Mucosa of descending colon (tissue), 3 donors: ENCODE measurements at regions not wholly inside any gene's neighbourhood (a gene's known extent, or its start where the extent isn't known, plus 50 kb on each side); places are given as distances from the start of the nearest gene placed in this dataset.
"Not testable (repeated sequence)": the region's sequence is repeated elsewhere in the genome, so short reads cannot be mapped to it uniquely, and the experiment has no call there.

Experiments used
- ATAC-seq: fragments of 200-7000 bp; cut with Tn5 transposase; one replicate; pipeline ENCODE4 v1.9.1; 2020; ENCODE audit warnings: mild to moderate bottlenecking, moderate library complexity
- DNase-seq, 3 donors: peaks; one replicate each; pipeline ENCODE4 v3.0.0-alpha.2; 2020
- H3K36me3 ChIP-seq: fragments of 200-600 bp; one replicate; pipeline ENCODE4 v1.8.0; 2021; ENCODE audit warnings: low read depth, mild to moderate bottlenecking
- H3K4me1 ChIP-seq: fragments of 200-600 bp; one replicate; pipeline ENCODE4 v1.8.0; 2021; ENCODE audit warnings: low read depth, mild to moderate bottlenecking
- H3K4me3 ChIP-seq: fragments of 200-600 bp; one replicate; pipeline ENCODE4 v1.8.0; 2021; ENCODE audit warnings: mild to moderate bottlenecking
- H3K9me3 ChIP-seq: fragments of 200-600 bp; one replicate; pipeline ENCODE4 v1.8.0; 2021; ENCODE audit warnings: mild to moderate bottlenecking
- intact Hi-C, 2 donors: fragments of 100-400 bp; cut with DNase I in 1 of 2; cut with micrococcal nuclease in 1 of 2; formaldehyde crosslinking; loops; one replicate each; pipeline versions ENCODE4 v1.11.0 to v1.11.1; 2022; cut with DNase I, micrococcal nuclease
- TF ChIP-seq, protein P1 (sequence below): fragments of 200-600 bp; IDR thresholded peaks from one replicate; pipeline ENCODE4 v1.8.0; 2022; ENCODE audit warnings: antibody characterized with exemption, mild to moderate bottlenecking
- donor health status: DM: no; HTN: no; CAD: no; lungs with moderate emphysema.
- donor health status: DM: no; HTN: no; CAD: no.
- donor health status: DM: no; HTN: yes; CAD: no.

DNA sequence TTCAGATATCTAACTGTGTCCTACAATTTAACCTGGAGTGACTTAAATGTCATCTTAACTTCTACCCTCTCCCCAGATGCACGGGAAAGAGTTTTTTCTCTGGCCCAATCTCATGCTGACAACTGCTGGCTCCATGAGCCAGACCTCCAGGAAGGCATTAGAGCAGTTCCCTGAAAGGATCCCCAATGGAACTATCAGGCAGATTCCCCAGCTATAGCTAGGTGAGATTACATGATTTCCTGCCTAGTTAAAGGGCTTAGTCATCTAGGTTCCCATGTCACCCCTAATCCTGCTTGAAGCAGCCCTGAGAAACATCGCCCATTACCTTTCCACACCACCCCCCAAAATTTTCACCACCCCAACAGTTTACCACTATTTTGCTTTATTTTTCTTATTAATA lies 373.5 kb upstream of the TRPC7 start:
- H3K4me1 ChIP-seq, result no peaks in the 10 kb centered on the region
- TF ChIP-seq, protein P1, sequence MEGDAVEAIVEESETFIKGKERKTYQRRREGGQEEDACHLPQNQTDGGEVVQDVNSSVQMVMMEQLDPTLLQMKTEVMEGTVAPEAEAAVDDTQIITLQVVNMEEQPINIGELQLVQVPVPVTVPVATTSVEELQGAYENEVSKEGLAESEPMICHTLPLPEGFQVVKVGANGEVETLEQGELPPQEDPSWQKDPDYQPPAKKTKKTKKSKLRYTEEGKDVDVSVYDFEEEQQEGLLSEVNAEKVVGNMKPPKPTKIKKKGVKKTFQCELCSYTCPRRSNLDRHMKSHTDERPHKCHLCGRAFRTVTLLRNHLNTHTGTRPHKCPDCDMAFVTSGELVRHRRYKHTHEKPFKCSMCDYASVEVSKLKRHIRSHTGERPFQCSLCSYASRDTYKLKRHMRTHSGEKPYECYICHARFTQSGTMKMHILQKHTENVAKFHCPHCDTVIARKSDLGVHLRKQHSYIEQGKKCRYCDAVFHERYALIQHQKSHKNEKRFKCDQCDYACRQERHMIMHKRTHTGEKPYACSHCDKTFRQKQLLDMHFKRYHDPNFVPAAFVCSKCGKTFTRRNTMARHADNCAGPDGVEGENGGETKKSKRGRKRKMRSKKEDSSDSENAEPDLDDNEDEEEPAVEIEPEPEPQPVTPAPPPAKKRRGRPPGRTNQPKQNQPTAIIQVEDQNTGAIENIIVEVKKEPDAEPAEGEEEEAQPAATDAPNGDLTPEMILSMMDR, result no peak
- intact Hi-C loops, result no loop called here
- DNase-seq (no peak), ATAC-seq (no peak)
- H3K36me3 ChIP-seq, result no peaks in the 10 kb centered on the region
- H3K4me3 ChIP-seq, result no peak overlapping the region
- peaks cover 8% of the 10 kb centered on the region for H3K9me3 ChIP-seq

DNA sequence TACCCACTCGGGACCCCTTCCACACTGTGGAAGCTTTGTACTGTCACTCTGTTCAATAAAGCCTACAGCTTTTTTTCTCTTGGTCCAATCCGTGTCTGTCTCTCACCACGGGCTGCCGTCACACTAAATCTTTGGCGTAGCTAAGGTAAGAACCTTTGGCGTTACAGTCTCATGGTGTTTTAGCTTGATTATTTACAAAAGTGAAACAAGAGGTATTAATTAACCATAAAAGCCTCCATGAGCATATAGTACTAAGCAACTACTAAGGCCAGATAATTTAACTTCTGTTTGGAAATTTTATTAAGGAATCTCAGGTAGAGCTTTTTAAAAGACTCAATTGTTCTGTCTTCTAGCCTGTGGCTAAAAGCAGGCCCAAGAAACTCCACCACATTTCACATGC lies 370.7 kb upstream of the TRPC7 start:
- no peak overlapping the region for H3K4me3 ChIP-seq
- no peaks in the 10 kb centered on the region for H3K9me3 ChIP-seq
- intact Hi-C loops, result no loop called here
- no peak for ATAC-seq
- H3K4me1 ChIP-seq, result no peaks in the 10 kb centered on the region
- H3K36me3 ChIP-seq, result no peaks in the 10 kb centered on the region
- DNase-seq, result no peak
- TF ChIP-seq, protein P1, result no peak

DNA sequence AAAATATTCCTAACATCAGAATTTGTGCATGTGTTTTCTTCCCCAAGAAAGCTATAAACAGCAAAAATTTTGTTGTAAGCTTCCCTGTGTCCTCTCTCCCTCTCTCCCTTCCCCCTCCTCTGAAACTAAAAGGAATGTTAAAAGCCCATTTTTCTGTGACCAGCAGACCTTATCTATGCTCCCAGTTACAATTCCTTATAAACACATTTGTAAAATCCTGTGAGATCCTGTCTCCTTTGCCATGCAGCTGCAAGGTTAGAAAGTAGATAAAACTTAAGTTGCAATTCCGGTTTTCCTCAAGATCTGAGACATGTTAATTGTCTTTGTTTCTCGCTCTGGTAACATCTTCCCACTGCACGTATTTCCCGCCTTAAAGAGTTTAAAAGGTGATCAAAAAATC lies 370.3 kb upstream of the TRPC7 start:
- DNase-seq, H3K36me3 ChIP-seq, H3K4me3 ChIP-seq, ATAC-seq, H3K4me1 ChIP-seq, intact Hi-C loops, H3K9me3 ChIP-seq: not testable (repeated sequence)

DNA sequence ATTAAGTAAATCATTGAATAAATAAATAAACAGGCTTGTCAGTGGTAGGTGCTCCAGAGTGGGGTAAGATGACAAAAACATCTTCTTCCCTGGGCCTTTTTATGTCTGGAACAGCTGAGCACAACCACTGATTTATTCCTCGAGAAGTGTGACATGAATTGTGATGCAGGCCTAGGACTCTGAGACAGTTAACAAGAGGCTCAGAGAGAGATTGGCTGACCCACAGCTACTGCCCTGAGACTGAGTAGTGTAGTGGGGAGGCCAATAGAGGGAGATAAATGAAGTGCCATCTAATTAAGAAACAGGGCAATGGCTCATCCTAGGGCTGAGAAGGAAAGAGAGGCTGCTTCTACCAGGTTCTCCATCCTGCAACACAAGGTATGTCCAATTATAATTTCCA lies 369.3 kb upstream of the TRPC7 start:
- ATAC-seq (no peak), DNase-seq (no peak)
- TF ChIP-seq, protein P1, result no peak
- intact Hi-C loops, result no loop called here
- no peak overlapping the region for H3K4me3 ChIP-seq
- H3K36me3 ChIP-seq, result no peaks in the 10 kb centered on the region
- H3K9me3 ChIP-seq, result no peaks in the 10 kb centered on the region
- H3K4me1 ChIP-seq, result no peaks in the 10 kb centered on the region

DNA sequence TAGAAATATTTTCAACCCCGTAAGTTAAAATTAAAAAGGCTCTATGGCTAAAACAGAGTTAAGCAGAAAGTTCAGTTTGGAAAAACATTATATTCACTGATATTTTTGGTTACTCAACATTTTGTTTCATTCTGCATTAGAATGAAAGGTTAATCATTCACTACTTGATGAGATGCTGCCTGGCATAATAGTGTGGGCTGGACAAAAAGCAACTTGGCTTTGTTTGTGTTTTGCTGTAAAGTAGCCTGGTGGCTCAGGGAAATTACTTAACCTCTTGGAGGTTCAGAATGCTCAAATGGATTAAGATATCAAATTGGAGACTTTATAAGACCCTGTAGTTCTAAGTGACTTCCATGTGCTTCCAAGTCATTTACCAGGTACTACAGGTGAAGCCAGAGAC lies 367.4 kb upstream of the TRPC7 start:
- no peaks in the 10 kb centered on the region for H3K9me3 ChIP-seq
- H3K4me3 ChIP-seq, result no peak overlapping the region
- ATAC-seq (no peak), DNase-seq (no peak)
- no peaks in the 10 kb centered on the region for H3K4me1 ChIP-seq
- no peaks in the 10 kb centered on the region for H3K36me3 ChIP-seq
- TF ChIP-seq, protein P1, result no peak
- intact Hi-C loops, result no loop called here

DNA sequence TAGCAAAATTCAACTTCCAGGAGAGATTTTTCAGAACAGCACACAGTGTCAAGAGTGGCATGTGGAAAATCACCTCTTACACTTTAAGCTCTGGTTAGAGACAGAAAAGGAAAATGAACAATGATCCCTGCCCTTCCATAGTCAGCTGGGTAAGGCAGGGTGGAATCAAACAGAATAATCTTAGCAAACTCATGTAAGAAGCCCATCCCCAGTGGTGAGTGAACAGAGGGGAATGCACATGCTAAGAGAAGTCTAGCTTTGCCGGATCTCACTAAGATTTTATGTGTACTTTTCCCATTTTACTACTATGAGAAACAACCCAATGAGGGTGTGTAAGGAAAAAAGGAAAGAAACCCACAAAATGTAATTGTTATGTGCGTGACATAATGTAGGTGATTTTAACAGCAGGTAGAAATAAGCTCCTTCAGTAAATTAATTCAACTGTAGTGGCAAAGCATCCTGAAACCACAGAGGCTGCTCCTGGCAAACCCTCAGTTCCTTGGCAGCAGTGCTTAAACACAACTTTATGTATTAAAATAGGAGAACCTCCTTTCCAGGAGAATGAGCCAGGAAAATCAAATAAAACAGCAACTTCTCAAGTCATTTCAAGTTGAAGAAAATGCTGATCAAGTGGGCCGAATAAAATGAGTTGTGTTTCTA lies 366.0 kb upstream of the TRPC7 start:
- H3K4me3 ChIP-seq, result no peak overlapping the region
- intact Hi-C loops, result no loop called here
- H3K4me1 ChIP-seq, result no peaks in the 10 kb centered on the region
- DNase-seq (no peak), ATAC-seq (no peak)
- no peaks in the 10 kb centered on the region for H3K9me3 ChIP-seq
- TF ChIP-seq, protein P1, result no peak
- no peaks in the 10 kb centered on the region for H3K36me3 ChIP-seq
